ENCODE measurements at regions not wholly inside any gene's neighbourhood (a gene's known extent, or its start where the extent isn't known, plus 50 kb on each side); places are given as distances from the start of the nearest gene placed in this dataset.

GRCh38 chr5:56585461-56585860 lies 229.9 kb upstream of the MAP3K1 start:
- Mint-ChIP-seq H3K4me1 (peaks cover 27 to 64% (median 41%) of the 10 kb centered on the region in 4 donors), H3K4me3 (peak overlapping the region in 2 of 10 donors; percentile 11 to 19), H3K36me3 (no peaks in the 10 kb centered on the region), H3K27ac (peak overlapping the region in 4 of 10 donors; percentile 42 to 80 (median 66)), H3K27me3 (no peaks in the 10 kb centered on the region), H3K9me3 (peaks cover 0 to 5% (median 0%) of the 10 kb centered on the region in 9 donors)
- POLR2A ChIA-PET = no interaction called here
- DNase-seq (no peak), ATAC-seq (no peak)

DNA sequence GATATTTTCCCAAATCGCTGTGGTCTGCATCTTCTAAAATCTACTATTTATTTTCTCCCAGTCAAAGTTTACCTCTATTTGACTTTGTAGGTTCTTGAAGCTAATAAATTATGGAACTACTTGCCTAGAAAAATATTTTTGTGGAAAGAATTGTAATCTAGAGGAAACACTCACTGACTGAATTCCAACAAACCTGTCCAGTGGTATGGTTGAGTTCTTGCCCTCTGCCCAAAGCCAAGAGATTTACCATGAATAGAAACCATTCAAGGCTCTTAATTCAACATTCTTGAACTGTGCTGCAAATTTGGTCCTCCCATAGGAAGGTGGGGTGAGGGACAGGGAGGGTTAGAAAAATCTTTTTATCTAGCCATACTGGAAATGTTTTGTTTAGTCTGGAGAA lies 233.9 kb upstream of the MAP3K1 start:
- no peak overlapping the region for H3K27ac Mint-ChIP-seq
- H3K27me3 Mint-ChIP-seq = no peaks in the 10 kb centered on the region
- no peak for ATAC-seq

DNA sequence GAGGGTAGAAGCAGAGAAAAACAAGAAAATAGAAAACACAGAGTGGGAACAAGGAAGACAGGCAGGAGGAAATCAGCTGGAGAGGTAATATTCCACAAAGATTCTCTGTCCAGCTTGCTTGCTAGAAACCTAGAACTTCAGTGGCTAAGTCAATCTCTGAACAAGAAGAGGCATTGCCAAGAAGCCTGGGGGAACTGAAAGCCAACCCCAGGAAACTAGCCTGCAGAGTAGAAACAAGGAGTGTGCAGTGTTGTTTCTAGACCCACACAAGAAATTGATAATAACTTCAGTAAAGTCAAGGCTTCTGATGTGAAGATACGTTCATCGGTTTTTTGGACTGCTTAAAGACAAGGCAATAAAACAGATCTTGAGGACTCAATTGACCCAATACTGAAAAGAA lies 234.5 kb upstream of the MAP3K1 start:
- Mint-ChIP-seq H3K36me3 (no peaks in the 10 kb centered on the region), H3K27ac (no peak overlapping the region), H3K4me1 (peaks cover 2 to 20% (median 7%) of the 10 kb centered on the region in 4 donors), H3K9me3 (peaks cover 0 to 5% (median 0%) of the 10 kb centered on the region in 9 donors), H3K27me3 (no peaks in the 10 kb centered on the region), H3K4me3 (no peak overlapping the region)
- POLR2A ChIA-PET = no interaction called here
- no peak for ATAC-seq
- no peak for DNase-seq

More for the DNA sequence above, 233.9 kb upstream of the MAP3K1 start:
- H3K9me3 Mint-ChIP-seq = peaks cover 0 to 5% (median 0%) of the 10 kb centered on the region in 9 donors
- H3K36me3 Mint-ChIP-seq = no peaks in the 10 kb centered on the region
- peaks cover 7 to 26% (median 11%) of the 10 kb centered on the region in 4 donors for H3K4me1 Mint-ChIP-seq
- no peak for DNase-seq
- POLR2A ChIA-PET = no interaction called here
- H3K4me3 Mint-ChIP-seq = no peak overlapping the region

DNA sequence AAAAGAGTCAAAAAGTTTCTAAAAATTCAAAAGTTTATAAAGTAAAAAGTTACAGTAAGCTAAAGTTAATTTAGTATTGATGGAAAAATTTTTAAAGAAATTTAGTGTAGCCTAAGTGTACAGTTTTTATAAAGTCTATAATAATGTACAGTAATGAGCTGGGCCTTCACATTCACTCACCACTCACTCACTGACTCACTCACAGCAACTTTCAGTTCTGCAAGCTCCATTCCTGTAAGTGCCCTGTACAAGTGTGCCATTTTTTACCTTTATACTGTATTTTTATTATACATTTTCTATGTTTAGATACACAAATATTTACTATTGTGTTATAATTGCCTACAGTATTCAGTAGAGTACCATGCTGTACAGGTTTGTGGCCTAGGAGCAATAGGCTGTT lies 239.5 kb upstream of the MAP3K1 start:
- Mint-ChIP-seq H3K27me3 (no peaks in the 10 kb centered on the region), H3K4me1 (peaks cover 0 to 4% (median 0%) of the 10 kb centered on the region in 4 donors), H3K27ac (no peak overlapping the region), H3K4me3 (no peak overlapping the region), H3K9me3 (peaks cover 0 to 12% (median 4%) of the 10 kb centered on the region in 9 donors), H3K36me3 (peaks cover 0 to 8% (median 2%) of the 10 kb centered on the region in 3 donors)
- POLR2A ChIA-PET = no interaction called here
- DNase-seq (no peak), ATAC-seq (no peak)

DNA sequence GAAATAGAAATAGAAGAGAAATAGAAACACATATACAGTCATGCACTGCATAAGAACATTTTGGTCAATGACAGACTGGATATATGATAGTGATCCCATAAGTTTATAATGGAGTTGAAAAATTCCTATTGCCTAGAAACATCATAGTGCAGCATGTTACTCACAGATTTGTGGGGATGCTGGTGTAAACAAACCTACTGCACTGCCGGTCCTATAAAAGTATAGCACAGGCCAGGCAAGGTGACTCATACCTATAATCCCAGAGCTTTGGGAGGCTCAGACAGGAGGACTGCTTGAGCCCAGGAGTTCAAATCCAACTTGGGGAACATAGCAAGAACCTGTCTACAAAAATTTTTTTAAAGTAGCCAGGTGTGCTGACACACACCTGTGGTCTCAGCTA lies 240.6 kb upstream of the MAP3K1 start:
- Mint-ChIP-seq H3K4me3 (no peak overlapping the region), H3K9me3 (peaks cover 0 to 12% (median 4%) of the 10 kb centered on the region in 9 donors), H3K4me1 (peaks cover 0 to 1% (median 0%) of the 10 kb centered on the region in 4 donors), H3K36me3 (peaks cover 0 to 8% (median 2%) of the 10 kb centered on the region in 3 donors), H3K27ac (no peak overlapping the region), H3K27me3 (no peaks in the 10 kb centered on the region)
- DNase-seq (no peak), ATAC-seq (no peak)
- POLR2A ChIA-PET = no interaction called here

DNA sequence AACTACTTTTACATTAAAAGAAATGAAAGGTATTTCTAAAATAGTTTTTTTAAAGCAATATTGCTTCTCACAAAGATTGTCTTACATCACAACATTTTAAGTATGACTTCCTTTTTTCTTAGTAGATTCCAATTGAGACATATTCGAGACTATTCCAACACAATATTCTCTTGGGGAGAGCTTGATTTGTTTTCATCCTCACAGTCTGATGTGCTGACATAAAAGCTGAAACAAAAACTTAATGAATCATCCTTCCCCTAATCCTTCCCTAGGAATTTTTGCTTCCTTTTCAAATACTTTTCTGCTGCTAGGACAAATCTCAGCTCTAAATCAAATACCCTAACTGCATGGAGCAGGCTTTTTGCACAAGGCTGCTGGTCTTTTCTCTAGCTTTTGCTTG lies 245.8 kb upstream of the MAP3K1 start:
- peak overlapping the region in 1 of 10 donors; percentile 25 for H3K27ac Mint-ChIP-seq
- peaks cover 0 to 33% (median 4%) of the 10 kb centered on the region in 4 donors for H3K4me1 Mint-ChIP-seq
- POLR2A ChIA-PET = no interaction called here
- H3K27me3 Mint-ChIP-seq = no peaks in the 10 kb centered on the region
- no peak for ATAC-seq
- peaks cover 0 to 8% (median 2%) of the 10 kb centered on the region in 3 donors for H3K36me3 Mint-ChIP-seq
- DNase-seq = no peak
- H3K9me3 Mint-ChIP-seq = peaks cover 0 to 12% (median 4%) of the 10 kb centered on the region in 9 donors
- H3K4me3 Mint-ChIP-seq = no peak overlapping the region

DNA sequence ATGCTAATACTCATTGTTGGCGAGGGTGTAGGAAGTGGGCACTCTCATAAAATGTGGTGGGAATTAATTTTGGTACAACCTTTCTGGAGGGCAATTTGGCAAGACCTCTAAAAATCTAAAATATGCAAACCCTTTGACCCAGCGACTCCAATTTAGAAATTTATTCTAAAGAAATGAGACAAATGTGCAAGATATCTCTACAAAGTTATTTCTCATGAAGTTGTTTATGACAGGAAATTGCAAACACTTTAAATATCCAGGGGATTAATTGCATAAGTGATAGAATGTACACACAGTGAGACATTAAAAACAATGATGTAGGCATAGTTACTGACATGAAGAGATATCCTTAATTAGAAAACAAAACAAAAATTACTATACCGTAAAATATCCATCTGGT lies 246.3 kb upstream of the MAP3K1 start:
- no peak overlapping the region for H3K27ac Mint-ChIP-seq
- no peak overlapping the region for H3K4me3 Mint-ChIP-seq
- H3K27me3 Mint-ChIP-seq = no peaks in the 10 kb centered on the region
- peaks cover 0 to 8% (median 4%) of the 10 kb centered on the region in 9 donors for H3K9me3 Mint-ChIP-seq
- DNase-seq = no peak
- H3K4me1 Mint-ChIP-seq = peaks cover 0 to 35% (median 4%) of the 10 kb centered on the region in 4 donors
- peaks cover 0 to 7% (median 2%) of the 10 kb centered on the region in 3 donors for H3K36me3 Mint-ChIP-seq
- no peak for ATAC-seq
- POLR2A ChIA-PET = no interaction called here

DNA sequence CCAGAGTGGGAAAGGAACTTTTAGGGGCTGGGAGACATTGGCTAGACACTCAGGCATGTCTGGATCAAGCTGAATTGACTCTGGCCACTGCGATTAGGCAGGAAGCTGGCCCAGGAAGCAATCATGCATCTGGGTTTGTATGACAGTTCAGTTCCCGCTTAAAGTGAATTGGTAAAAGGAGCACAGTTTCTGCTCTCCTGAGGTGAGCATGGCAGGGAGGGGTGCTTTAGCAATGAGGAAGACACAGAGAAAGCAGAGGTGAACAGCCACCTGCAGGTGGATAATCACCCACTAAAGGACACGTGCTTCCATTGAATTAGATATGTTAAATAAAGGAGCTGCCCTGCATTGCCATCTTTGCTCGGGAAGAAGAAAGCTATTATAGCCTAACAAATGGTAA lies 248.1 kb upstream of the MAP3K1 start:
- peaks cover 0 to under 1% (median 0%) of the 10 kb centered on the region in 9 donors for H3K9me3 Mint-ChIP-seq
- POLR2A ChIA-PET = no interaction called here

DNA sequence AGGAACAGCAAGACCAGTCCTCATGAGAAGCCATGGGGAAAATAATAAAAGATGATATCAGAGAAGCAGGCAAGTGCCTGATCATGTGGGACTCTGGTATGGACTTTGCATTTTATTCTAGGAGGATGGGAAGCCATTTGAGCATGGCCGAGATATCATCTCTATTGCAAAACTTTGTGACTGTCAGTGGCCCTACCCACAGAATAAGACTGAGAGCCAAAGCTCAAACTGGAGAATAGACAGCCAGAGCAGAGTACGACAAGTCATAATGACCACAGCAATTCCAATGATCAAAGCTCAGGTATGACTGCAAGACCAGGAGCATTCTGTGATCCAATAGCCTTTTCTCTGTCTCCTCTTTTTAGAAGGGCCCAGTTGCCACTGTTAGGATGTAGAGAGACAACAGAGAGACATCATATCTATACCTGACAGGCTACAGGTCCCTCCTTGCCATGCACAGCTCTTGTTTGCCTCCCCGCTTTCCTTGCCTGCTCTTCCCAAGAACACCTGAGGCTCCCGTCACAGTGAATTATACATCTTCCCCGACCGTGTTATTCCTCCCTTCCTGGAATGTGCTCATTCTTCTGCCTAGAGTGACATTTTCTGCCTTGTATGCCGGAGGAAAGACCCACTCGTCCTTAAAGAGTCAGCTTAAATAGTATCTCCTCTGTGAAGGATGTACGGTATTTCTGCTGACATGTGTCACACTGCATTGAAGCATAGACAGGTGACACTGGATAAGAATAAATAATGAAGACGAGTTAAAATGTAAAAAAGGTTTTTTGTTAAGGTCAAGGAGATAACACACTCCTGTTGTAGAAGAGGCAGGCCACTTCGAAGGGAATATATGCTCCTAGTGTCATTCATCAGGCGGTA lies 248.7 kb upstream of the MAP3K1 start:
- H3K27me3 Mint-ChIP-seq = no peaks in the 10 kb centered on the region
- ATAC-seq = no peak

More for the DNA sequence above, 248.1 kb upstream of the MAP3K1 start:
- Mint-ChIP-seq H3K36me3 (no peaks in the 10 kb centered on the region), H3K27ac (no peak overlapping the region), H3K4me1 (peaks cover 0 to 35% (median 4%) of the 10 kb centered on the region in 4 donors), H3K4me3 (no peak overlapping the region), H3K27me3 (no peaks in the 10 kb centered on the region)
- ATAC-seq (no peak), DNase-seq (no peak)

DNA sequence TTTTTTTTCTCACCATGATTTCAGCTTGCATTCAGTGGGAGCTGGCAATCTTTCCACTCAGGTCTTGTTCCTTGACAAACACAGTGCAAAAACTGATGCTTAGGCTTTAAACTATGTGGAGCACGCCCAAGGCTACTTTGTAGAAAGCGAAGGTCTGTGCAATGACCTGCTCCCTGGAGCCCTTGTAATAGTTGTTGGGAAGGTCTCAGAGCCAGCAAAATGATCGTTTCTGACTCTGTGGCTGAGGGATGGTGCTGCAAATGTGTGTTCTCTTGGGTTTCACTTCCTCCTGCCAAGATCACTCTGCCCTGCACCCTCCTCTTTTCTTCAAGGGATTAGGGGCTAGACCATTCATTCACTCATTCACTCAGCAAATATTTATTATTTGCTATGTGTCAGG lies 249.7 kb upstream of the MAP3K1 start:
- no peaks in the 10 kb centered on the region for H3K36me3 Mint-ChIP-seq
- POLR2A ChIA-PET = no interaction called here
- no peaks in the 10 kb centered on the region for H3K27me3 Mint-ChIP-seq
- H3K27ac Mint-ChIP-seq = no peak overlapping the region
- H3K4me3 Mint-ChIP-seq = no peak overlapping the region
- DNase-seq (no peak), ATAC-seq (no peak)
- H3K9me3 Mint-ChIP-seq = peaks cover 0 to 4% (median 0%) of the 10 kb centered on the region in 9 donors
- H3K4me1 Mint-ChIP-seq = peaks cover 0 to 35% (median 4%) of the 10 kb centered on the region in 4 donors

More for the DNA sequence above, 248.7 kb upstream of the MAP3K1 start:
- no peaks in the 10 kb centered on the region for H3K36me3 Mint-ChIP-seq
- POLR2A ChIA-PET = interaction anchor here (0.5 kb wide), 1 partner anchor 501 kb away, joined by 4 read pairs; no protein-coding TSS in a partner anchor
- peaks cover 0 to 35% (median 4%) of the 10 kb centered on the region in 4 donors for H3K4me1 Mint-ChIP-seq
- no peak overlapping the region for H3K27ac Mint-ChIP-seq
- no peak overlapping the region for H3K4me3 Mint-ChIP-seq
- H3K9me3 Mint-ChIP-seq = no peaks in the 10 kb centered on the region
- DNase-seq = no peak

DNA sequence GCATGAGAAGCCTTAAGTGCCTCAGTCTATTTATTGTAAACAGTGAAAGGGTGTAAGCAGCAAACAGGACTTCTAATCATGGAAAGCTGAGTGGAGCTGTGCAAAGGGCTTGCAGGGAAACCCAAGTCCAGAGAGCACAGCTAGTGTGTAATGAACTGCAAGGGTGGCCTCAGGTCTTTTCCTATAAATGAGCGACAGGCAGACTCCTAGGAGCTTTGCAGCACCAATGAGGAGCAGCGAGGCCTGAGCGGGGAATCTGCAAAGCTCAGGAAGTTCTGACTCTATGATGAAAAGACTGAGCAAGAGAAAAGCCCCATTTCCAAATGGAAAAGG lies 250.1 kb upstream of the MAP3K1 start:
- no peaks in the 10 kb centered on the region for H3K27me3 Mint-ChIP-seq
- ATAC-seq (no peak), DNase-seq (no peak)
- H3K36me3 Mint-ChIP-seq = no peaks in the 10 kb centered on the region
- no peak overlapping the region for H3K4me3 Mint-ChIP-seq
- peaks cover 0 to 35% (median 4%) of the 10 kb centered on the region in 4 donors for H3K4me1 Mint-ChIP-seq
- POLR2A ChIA-PET = interaction anchor here (0.5 kb wide), 1 partner anchor 681 kb away, joined by 3 read pairs; no protein-coding TSS in a partner anchor
- no peak overlapping the region for H3K27ac Mint-ChIP-seq
- H3K9me3 Mint-ChIP-seq = peaks cover 0 to 8% (median 0%) of the 10 kb centered on the region in 9 donors

DNA sequence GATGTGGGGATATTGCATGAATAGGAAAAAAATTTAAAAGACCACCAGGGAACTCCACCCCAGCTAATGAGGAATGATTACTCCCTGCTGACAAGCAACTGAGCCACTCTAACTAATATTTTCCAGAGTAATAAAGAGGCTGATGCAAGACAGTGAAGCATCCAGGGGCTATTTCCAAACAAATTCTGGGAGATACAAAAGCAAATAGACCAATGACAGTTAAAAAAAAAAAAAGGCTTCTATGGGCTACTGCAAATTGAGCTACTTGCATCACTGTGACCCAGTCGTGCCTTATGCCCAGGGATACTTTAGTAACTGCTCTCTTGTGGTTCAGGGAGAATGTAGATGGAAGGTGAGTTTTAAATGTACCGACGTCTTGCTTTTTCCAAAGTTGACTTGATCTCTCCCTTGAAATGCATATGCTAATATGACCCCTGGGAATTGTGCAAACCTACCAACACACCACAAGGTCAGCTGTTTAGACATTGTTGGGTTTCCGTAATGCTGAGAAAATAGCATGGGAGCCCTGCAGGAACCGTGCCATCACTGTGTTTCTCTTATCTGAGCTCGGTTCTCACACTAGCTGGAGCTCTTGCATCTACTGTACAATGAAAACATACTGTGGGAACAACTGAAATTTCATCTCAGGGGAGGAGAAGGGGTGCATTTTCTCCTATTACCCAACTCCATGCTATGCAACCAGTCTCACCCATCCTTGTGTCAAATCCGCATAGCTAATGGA lies 250.6 kb upstream of the MAP3K1 start:
- ATAC-seq = no peak
- no peaks in the 10 kb centered on the region for H3K27me3 Mint-ChIP-seq
- no peak overlapping the region for H3K27ac Mint-ChIP-seq
- no peak for DNase-seq
- peaks cover 0 to 33% (median 4%) of the 10 kb centered on the region in 4 donors for H3K4me1 Mint-ChIP-seq
- no peaks in the 10 kb centered on the region for H3K36me3 Mint-ChIP-seq
- H3K9me3 Mint-ChIP-seq = peaks cover 0 to 9% (median 0%) of the 10 kb centered on the region in 9 donors
- POLR2A ChIA-PET = interaction anchor here (0.5 kb wide), 1 partner anchor 682 kb away, joined by 3 read pairs; no protein-coding TSS in a partner anchor
- H3K4me3 Mint-ChIP-seq = no peak overlapping the region

DNA sequence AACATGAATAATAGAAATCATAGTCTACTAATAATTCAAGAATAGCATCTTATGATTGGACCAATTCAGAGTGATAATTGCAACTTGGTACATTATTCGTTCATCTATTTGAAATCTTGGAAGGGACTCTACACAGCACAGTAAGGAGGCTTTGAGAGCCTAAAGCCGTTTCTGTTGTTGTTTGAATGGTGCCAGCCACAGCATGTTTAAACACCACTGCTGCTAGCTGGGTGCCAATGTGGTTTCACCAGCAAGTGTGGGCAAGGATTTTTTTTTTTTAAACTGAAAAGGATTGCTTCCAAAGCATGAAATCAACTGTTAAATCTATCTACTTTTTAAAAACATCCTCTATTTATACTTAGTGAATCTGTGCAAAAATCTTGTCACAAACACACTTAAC lies 253.9 kb upstream of the MAP3K1 start:
- peaks cover 0 to 9% (median 0%) of the 10 kb centered on the region in 9 donors for H3K9me3 Mint-ChIP-seq
- POLR2A ChIA-PET = no interaction called here
- H3K4me3 Mint-ChIP-seq = no peak overlapping the region
- peaks cover 0 to 1% (median 0%) of the 10 kb centered on the region in 5 donors for H3K27me3 Mint-ChIP-seq
- ATAC-seq (no peak), DNase-seq (no peak)
- H3K27ac Mint-ChIP-seq = no peak overlapping the region
- peaks cover 0 to 21% (median 4%) of the 10 kb centered on the region in 4 donors for H3K4me1 Mint-ChIP-seq
- H3K36me3 Mint-ChIP-seq = no peaks in the 10 kb centered on the region
